GM12864 (cell line): ENCODE measurements at regions not wholly inside any gene's neighbourhood (a gene's known extent, or its start where the extent isn't known, plus 50 kb on each side); places are given as distances from the start of the nearest gene placed in this dataset.
"Not testable (repeated sequence)": the region's sequence is repeated elsewhere in the genome, so short reads cannot be mapped to it uniquely, and the experiment has no call there.

Experiments used
- DNase-seq: peaks from one replicate; pipeline ENCODE4 v3.0.0-alpha.2; 2011; ENCODE audit warnings: low read depth
- H3K4me3 ChIP-seq: 2 replicates; pipeline ENCODE4 v1.5.1; 2011; ENCODE audit warnings: mild to moderate bottlenecking, low read depth, low read length, control low read depth
- TF ChIP-seq, protein P1 (sequence below): IDR thresholded peaks from 2 replicates; pipeline ENCODE4 v1.5.1; 2011; ENCODE audit warnings: low read depth, mild to moderate bottlenecking, moderate library complexity, low read length, control low read depth, inconsistent platforms; ENCODE audit errors: missing control alignments

DNA sequence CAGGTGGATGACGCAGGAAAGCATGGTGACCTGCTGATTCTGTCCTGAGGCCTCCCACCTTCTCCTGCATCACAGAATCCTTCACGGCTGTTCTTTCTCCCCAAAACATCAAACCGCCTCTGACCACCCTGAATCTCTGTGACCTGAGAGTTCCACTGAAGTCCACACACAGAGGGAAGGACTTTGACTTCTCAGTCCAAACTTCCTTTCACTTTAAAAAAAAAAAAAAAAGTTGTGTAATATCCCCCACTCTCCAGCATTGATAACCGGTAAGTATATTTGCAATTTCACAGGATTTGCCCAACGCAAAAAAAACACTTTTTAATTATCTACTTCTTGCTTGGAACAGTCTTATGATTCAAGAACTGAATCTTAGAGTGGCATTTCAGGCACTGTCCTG, 259.5 kb upstream of the IRS2 start:
- no peak for DNase-seq
- TF ChIP-seq, protein P1, sequence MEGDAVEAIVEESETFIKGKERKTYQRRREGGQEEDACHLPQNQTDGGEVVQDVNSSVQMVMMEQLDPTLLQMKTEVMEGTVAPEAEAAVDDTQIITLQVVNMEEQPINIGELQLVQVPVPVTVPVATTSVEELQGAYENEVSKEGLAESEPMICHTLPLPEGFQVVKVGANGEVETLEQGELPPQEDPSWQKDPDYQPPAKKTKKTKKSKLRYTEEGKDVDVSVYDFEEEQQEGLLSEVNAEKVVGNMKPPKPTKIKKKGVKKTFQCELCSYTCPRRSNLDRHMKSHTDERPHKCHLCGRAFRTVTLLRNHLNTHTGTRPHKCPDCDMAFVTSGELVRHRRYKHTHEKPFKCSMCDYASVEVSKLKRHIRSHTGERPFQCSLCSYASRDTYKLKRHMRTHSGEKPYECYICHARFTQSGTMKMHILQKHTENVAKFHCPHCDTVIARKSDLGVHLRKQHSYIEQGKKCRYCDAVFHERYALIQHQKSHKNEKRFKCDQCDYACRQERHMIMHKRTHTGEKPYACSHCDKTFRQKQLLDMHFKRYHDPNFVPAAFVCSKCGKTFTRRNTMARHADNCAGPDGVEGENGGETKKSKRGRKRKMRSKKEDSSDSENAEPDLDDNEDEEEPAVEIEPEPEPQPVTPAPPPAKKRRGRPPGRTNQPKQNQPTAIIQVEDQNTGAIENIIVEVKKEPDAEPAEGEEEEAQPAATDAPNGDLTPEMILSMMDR: no peak
- H3K4me3 ChIP-seq: no peak overlapping the region

DNA sequence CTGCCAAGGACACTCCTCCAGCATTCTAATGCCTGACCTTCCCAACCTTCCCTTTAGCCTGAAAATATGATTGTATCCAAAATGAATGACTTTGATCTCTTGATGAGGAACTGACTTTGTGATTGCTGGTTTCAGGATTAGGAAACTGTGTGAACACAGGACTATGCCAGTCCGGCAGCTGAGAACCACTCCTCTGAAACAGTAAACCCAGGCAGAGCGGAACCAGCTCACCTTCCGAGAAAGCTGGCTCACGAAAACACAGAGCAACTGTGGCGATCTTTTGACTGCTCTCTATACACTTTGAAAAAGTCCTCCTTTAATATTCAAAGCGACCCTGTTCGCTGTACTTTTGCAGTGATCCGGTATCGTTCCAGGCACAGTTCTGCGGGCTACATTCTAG, 258.8 kb upstream of the IRS2 start:
- TF ChIP-seq, protein P1: no peak
- H3K4me3 ChIP-seq: no peak overlapping the region
- no peak for DNase-seq

DNA sequence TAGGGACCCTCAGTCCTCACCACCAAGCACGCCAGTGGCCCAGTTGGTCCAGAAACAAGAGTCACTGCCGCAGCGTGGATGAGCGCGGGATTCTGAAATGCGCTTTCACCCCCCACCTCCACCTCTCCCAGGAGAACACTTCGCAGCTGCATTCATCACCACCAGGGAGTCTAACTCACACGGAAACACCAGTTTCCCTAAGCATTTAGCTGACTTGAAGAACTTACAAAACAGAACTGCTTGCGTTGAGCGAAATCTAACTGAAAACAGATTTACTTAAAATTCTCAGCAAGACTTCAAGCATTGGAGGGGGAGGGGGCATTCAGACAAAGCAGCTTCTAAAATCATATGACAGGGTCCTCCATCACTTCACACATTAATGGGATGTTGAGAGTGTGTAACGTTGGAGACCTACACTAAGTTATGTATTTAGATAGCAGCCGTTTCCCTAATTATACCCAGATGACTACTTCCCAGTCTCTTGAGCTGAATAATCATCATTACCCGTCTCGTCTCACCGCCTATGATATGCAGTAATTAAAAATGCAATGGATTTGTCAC, 258.2 kb upstream of the IRS2 start:
- DNase-seq: no peak
- TF ChIP-seq, protein P1: no peak
- no peak overlapping the region for H3K4me3 ChIP-seq

DNA sequence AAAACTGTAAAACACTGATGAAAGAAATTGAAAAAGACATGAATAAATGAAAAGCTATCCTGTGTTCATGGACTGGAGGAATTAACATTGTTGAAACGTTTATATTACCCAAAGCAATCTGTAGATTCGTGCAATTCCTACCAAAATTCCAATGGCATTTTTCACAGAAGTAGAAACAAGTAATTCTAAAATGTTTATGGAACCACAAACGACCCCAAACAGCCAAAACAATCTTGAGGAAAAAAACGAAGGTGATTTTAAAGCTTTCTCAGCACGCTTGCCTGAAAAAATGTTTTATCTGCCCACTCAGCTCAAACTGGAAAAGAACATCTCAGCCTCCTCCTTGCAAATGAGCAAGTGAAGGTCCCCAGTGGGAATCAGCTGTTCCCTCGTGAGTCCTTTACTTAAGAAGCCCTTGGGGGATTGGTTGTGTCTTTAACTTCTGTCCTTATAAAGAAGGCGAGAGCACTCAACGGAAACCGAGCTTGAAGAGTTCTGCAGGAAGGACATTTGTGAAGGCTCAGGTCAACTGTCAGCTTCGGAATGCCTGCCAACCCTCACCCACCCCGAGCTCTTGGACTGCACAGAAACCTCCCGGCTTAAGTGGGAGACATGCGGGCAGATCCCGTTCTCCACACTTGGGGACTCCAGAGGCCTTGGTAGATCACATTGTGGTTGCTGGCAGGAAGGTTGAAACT, 256.0 kb upstream of the IRS2 start:
- no peak overlapping the region for H3K4me3 ChIP-seq
- TF ChIP-seq, protein P1: no peak
- no peak for DNase-seq

DNA sequence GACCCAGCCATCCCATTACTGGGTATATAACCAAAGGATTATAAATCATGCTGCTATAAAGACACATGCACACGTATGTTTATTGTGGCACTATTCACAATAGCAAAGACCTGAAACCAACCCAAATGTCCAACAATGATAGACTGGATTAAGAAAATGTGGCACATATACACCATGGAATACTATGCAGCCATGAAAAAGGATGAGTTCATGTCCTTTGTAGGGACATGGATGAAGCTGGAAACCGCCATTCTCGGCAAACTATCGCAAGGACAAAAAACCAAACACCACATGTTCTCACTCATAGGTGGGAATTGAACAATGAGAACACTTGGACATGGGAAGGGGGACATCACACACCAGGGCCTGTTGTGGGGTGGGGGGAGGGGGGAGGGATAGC, 255.3 kb upstream of the IRS2 start:
- DNase-seq, H3K4me3 ChIP-seq: not testable (repeated sequence)

DNA sequence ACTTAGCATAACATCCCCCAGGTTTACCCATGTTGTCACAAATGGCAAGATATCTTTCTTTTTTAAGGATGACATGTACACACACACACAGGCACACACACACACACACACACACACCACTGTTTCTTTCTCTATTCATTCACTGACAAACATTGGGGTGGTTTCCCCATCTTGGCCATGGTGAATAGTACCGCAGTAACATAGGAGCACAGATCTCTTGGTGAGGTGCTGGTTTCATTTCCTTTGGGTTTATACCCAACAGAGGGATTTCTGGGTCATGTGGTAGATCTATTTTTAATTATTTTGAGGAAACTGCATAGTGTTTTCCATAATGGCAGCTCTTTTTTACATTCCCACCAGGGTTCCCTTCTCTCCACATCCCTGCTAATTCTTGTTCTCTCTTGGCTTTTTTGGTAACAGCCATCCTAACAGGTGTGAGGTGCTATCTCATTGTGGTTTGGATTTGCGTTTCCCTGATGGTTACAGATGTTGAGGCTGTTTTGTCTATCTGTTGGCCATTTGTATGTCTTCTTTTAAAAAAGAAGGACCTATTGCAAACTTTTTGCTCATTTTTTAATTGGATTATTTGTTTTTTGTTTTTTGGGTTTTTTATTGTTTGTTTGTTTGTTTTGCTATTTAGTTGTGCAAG, 251.7 kb upstream of the IRS2 start:
- TF ChIP-seq, protein P1: no peak
- H3K4me3 ChIP-seq: no peak overlapping the region
- DNase-seq: no peak

DNA sequence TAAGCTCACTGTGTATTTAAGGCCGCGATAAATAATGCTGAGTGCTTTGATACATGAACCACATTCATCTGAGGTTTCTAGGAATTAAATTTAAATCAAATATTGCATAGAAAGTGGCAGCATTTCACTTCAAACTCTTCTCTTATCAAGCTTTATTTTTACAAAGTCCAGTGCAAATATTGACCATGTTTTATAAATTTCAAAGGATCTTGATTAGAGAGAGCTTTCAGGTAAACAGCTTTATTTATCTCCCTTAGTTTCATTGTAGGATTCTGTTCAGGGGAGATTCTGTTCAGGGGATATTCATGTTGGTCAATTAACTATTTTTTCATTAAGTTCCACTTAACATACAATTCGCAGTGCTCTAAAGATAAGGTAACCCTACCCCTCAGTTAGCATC, 249.7 kb upstream of the IRS2 start:
- DNase-seq: no peak
- H3K4me3 ChIP-seq: no peak overlapping the region
- TF ChIP-seq, protein P1: no peak
